Epidermal melanocyte (primary cell): ENCODE measurements at regions not wholly inside any gene's neighbourhood (a gene's known extent, or its start where the extent isn't known, plus 50 kb on each side); places are given as distances from the start of the nearest gene placed in this dataset.

Source experiments
- DNase-seq: peaks from one replicate; pipeline ENCODE4 v3.0.0; 2011; ENCODE audit warnings: low spot score; ENCODE audit not compliant: insufficient read length

DNA sequence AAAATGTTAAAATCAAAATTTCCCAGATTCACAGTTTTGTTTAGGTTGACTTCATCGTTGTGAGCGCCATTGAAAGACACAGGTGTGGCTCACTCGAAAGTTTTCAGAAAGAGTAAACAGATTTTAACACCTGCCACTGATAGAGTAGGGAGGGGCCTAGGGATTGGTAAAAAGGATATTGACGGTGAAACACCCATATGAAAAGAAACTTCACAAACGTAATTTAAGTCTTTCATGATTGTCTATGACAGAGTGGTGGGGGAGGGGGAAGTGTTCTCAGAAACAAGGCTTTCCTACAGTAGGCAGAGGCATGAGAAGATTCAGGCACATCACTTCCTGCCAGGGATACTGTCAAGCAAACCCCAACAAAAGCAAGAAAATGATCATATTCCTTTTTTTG is 101.4 kb downstream of the PERP start:
- DNase-seq: no peak

- DNase-seq: peak; percentile 52
These were observed 100.2 kb downstream of the PERP start for GRCh38 chr6:138007014-138007472.

GRCh38 chr6:138008791-138009190 is 98.4 kb downstream of the PERP start:
- no peak for DNase-seq

- DNase-seq: no peak
These were observed 95.8 kb downstream of the PERP start for GRCh38 chr6:138011413-138011812.

DNA sequence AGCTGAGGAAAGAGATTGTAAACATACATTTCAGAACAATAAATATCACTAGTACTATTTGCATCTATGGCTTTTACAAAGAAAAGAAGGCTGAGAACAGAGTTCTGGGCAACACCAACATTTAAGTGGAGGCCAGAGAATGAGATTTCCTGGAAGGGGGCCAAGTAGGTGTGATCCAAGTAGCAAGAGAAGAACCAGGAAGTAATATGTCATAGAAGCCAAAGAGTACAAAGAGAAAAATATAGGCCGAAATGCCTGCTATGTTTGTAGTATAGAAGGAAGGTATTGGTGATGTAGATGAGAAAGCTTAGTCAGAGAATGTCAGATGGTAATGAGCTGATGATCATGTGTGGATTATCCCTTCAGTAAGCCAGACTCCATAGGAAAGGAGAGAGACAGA is 94.5 kb downstream of the PERP start:
- no peak for DNase-seq

DNA sequence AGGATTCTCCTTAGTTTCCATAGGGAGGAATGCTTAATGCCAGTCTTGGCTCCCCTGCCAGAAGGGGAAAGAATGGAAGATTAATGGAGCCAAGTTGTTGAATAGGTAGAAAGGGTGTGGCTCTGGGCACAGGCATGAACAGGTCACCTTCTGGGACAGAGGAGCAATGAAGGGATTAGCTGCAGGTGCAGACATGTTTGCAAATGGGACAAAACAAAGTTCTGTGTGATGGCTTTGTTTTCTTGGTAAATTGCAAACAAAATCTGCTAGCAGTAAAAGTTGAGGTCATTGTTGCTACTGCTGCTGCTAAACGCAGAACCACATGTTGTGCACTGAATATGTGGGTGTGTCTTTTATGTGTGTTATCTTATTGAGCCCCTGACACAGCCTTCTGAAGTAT is 93.3 kb downstream of the PERP start:
- no peak for DNase-seq

DNA sequence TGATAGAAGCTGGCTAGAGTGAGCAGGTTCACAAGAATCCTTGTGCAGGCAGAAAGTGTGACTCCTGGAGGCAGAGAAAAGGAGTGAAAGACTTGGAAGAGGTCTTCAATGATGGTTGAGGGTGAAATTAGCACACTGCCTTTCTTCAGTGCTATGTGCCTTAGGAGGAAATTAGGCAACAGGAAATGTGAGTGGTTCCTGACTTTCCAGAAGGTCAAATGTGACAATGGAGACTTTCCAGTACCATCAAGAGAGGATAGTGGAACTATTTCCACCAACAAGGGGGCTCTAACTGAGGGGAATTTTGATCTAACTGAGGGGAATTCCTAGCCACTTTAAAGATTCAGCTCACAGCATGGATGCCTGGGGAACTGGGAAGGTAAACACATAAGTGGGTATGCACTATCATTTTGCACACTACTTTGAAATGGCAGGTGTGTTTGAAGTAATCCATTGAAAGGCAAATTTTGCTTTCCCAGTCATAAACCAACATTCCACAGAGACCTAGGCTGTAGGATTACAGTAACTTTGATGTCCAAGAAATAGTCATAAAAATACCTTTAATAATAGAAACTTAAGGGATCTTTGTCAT is 90.0 kb downstream of the PERP start:
- DNase-seq: no peak

- no peak for DNase-seq
These were observed 88.9 kb downstream of the PERP start for GRCh38 chr6:138018297-138018696.

DNA sequence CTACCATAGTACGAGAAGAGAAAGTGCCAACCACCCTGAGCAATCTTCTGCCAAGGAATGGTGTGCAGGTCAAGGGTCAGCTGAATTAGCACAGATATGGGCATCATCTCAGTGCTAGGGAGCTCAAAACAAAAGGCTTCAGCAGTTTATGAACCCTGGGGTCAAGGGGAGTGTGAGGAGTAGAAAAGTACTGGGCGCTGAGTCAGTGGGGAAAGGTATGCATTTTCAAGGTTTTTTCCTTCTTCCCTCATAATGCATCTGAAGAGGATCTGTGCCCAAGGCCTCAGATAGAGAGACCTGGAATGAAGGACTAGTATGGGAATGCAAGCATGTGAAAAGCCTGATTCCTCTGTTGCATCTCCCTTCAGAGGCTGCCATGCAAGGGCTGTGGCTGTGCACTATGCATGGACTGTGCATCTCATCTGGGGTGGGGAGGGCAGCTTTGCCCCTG is 81.7 kb downstream of the PERP start:
- DNase-seq: no peak

- no peak for DNase-seq
These were observed 80.9 kb downstream of the PERP start for GRCh38 chr6:138026342-138026741.

- no peak for DNase-seq
These were observed 78.3 kb downstream of the PERP start for GRCh38 chr6:138028893-138029292.

- no peak for DNase-seq
These were observed 76.3 kb downstream of the PERP start for GRCh38 chr6:138030872-138031271.

- no peak for DNase-seq
These were observed 75.8 kb downstream of the PERP start for GRCh38 chr6:138031417-138031816.

- DNase-seq: no peak
These were observed 75.4 kb downstream of the PERP start for GRCh38 chr6:138031850-138032249.

DNA sequence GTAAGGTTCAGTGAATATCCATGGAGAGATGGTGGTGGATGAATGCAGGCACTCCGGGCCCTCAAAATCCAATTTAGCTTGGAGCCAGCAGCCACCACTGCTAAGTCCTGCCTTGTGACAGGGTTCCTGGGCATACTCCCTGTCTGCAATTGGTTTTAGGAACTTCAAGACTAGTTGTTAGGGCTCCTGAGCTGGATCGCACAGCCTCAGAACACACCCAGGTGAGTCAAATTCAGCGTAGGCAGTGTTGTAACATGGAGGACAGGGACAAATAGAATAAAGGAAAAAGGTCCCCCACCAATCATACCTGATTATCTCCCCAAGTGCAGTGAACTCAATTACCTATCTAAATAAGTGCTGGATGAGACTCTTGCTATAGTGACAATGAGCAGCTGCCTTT is 74.6 kb downstream of the PERP start:
- DNase-seq: no peak

- DNase-seq: no peak
These were observed 73.0 kb downstream of the PERP start for GRCh38 chr6:138034229-138034628.

DNA sequence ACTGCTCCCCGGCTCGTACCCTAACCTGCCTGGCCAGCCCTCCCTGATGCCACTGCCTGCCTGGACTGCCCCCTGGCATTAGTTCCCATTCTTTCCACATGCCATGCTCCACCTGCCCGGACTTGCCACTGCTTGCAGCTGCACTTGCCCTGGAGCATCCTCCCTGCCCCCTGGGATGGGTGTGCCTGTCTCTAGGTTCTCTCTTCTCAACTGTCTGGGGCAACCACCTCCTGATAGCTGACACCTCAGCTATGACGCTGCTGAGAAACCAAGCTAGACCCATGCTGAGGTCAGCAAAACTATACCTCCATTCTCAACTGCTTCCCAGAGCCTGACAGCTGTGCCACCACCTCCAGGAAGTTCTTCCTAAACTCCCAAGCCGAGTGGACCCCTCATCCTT is 72.1 kb downstream of the PERP start:
- no peak for DNase-seq

- DNase-seq: no peak
These were observed 71.1 kb downstream of the PERP start for GRCh38 chr6:138036111-138036510.

DNA sequence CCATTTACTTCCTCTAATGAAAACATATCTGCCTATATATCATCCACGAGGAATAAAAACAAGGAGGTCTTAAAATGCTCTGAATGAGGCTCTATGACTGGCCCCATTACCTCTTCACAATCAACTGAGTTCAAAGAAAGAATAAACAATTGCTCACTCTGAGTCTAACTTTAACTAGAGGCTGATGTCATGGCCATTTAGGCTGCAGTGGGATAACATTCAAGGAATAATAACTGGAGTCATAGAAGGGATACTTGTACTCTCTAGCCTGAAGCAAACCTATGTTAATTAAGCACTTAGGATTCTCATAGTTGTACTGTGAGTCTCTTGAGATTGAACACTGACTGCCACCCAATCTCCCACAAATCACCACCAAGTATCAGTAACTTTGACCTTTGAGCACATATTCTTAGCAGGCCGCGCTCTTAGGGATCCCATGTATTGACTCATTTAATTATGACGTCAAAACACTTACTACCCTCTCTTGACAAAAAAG is 70.2 kb downstream of the PERP start:
- no peak for DNase-seq

GRCh38 chr6:138038142-138038870 is 68.9 kb downstream of the PERP start:
- DNase-seq: no peak
